GM23338 (cell line): ENCODE measurements at regions not wholly inside any gene's neighbourhood (a gene's known extent, or its start where the extent isn't known, plus 50 kb on each side); places are given as distances from the start of the nearest gene placed in this dataset.

ENCODE experiments used
- ATAC-seq: fragments of 200-7000 bp; cut with Tn5 transposase; 3 replicates; pipeline ENCODE4 v1.9.1; 2020
- DNase-seq: peaks from one replicate; pipeline ENCODE4 v3.0.0-alpha.2; 2015; ENCODE audit warnings: low spot score
- H2AFZ ChIP-seq: fragments of 200-600 bp; sonication (generic); 2 replicates; pipeline ENCODE4 v1.8.0; 2016; ENCODE audit warnings: antibody characterized with exemption, mild to moderate bottlenecking, moderate library complexity
- H3F3A ChIP-seq: fragments of 200-600 bp; sonication (generic); replicated peaks from 2 replicates; pipeline ENCODE4 v1.8.0; 2017; ENCODE audit warnings: antibody characterized with exemption, mixed run types, low read depth
- H3K27ac ChIP-seq: fragments of 200-600 bp; sonication (generic); 2 replicates; pipeline ENCODE4 v1.6.1; 2016; ENCODE audit warnings: low read depth
- H3K27me3 ChIP-seq: fragments of 200-600 bp; sonication (generic); 2 replicates; pipeline ENCODE4 v1.8.0; 2016; ENCODE audit warnings: mild to moderate bottlenecking, mixed run types, moderate library complexity; ENCODE audit not compliant: insufficient read depth
- H3K36me3 ChIP-seq: fragments of 200-600 bp; sonication (generic); 2 replicates; pipeline ENCODE4 v1.8.0; 2016; ENCODE audit warnings: mild to moderate bottlenecking; ENCODE audit not compliant: insufficient read depth
- H3K4me1 ChIP-seq: fragments of 200-600 bp; sonication (generic); 2 replicates; pipeline ENCODE4 v1.8.0; 2016; ENCODE audit warnings: mild to moderate bottlenecking, moderate library complexity; ENCODE audit not compliant: insufficient read depth
- H3K4me2 ChIP-seq: fragments of 200-600 bp; sonication (generic); 2 replicates; pipeline ENCODE4 v1.7.1; 2017; ENCODE audit warnings: mixed run types
- H3K4me3 ChIP-seq: fragments of 200-600 bp; sonication (generic); 2 replicates; pipeline ENCODE4 v1.6.1; 2016; ENCODE audit warnings: mixed run types
- H3K79me2 ChIP-seq: fragments of 200-600 bp; sonication (generic); replicated peaks from 2 replicates; pipeline ENCODE4 v1.8.0; 2017; ENCODE audit warnings: mild to moderate bottlenecking; ENCODE audit not compliant: insufficient read depth
- H3K9me2 ChIP-seq: fragments of 200-600 bp; sonication (generic); 2 replicates; pipeline ENCODE4 v1.8.0; 2017; ENCODE audit not compliant: insufficient read depth
- H4K20me1 ChIP-seq: fragments of 200-600 bp; sonication (generic); replicated peaks from 2 replicates; pipeline ENCODE4 v1.8.0; 2017; ENCODE audit warnings: mild to moderate bottlenecking; ENCODE audit not compliant: insufficient read depth
- H3K27ac Mint-ChIP-seq: 2 replicates; pipeline ENCODE4 v1.8.0; 2020; ENCODE audit warnings: inconsistent platforms, mild to moderate bottlenecking, moderate library complexity, mixed read lengths
- H3K27me3 Mint-ChIP-seq: 3 replicates; pipeline ENCODE4 v1.8.0; 2022; ENCODE audit warnings: low read depth, mild to moderate bottlenecking, moderate library complexity, mixed read lengths, inconsistent platforms; ENCODE audit not compliant: insufficient read depth, poor library complexity
- H3K36me3 Mint-ChIP-seq: 3 replicates; pipeline ENCODE4 v1.8.0; 2021; ENCODE audit warnings: low read depth, mild to moderate bottlenecking, inconsistent platforms, moderate library complexity, mixed read lengths
- H3K4me1 Mint-ChIP-seq: 3 replicates; pipeline ENCODE4 v1.8.0; 2020; ENCODE audit warnings: mild to moderate bottlenecking, inconsistent platforms, mixed read lengths
- H3K4me3 Mint-ChIP-seq: 3 replicates; pipeline ENCODE4 v1.8.0; 2021; ENCODE audit warnings: moderate library complexity, mild to moderate bottlenecking, inconsistent platforms, mixed read lengths
- H3K9me3 Mint-ChIP-seq: 3 replicates; pipeline ENCODE4 v1.8.0; 2020; ENCODE audit warnings: moderate library complexity, mild to moderate bottlenecking, inconsistent platforms, mixed read lengths
- CREB1 ChIP-seq: fragments of 250-450 bp; sonication (Bioruptor Pico); IDR thresholded peaks from 2 replicates; pipeline ENCODE4 v1.5.0; 2020; ENCODE audit warnings: low read depth, mild to moderate bottlenecking, moderate library complexity
- EZH2 ChIP-seq: fragments of 200-600 bp; sonication (generic); IDR thresholded peaks from one replicate; pipeline ENCODE4 v1.8.0; 2017; ENCODE audit warnings: antibody characterized with exemption, mild to moderate bottlenecking, low read depth; ENCODE audit not compliant: unreplicated experiment
- EZH2phosphoT487 ChIP-seq: fragments of 200-600 bp; sonication (generic); IDR thresholded peaks from one replicate; pipeline ENCODE4 v1.8.1; 2018; ENCODE audit warnings: antibody characterized with exemption; ENCODE audit not compliant: unreplicated experiment
- JUNB ChIP-seq: IDR thresholded peaks from one replicate; pipeline ENCODE4 v1.6.1; 2016; ENCODE audit warnings: antibody characterized with exemption; ENCODE audit not compliant: unreplicated experiment
- POLR2AphosphoS5 ChIP-seq: IDR thresholded peaks from 2 replicates; pipeline ENCODE4 v1.6.1; 2016; ENCODE audit warnings: antibody characterized with exemption, low read depth
- REST ChIP-seq: IDR thresholded peaks from one replicate; pipeline ENCODE4 v1.6.1; 2018; ENCODE audit warnings: antibody characterized with exemption; ENCODE audit not compliant: unreplicated experiment
- ZNF114 ChIP-seq: fragments of 250-450 bp; sonication (Bioruptor Pico); IDR thresholded peaks from 2 replicates; pipeline ENCODE4 v1.5.0; 2020; ENCODE audit warnings: mild to moderate bottlenecking, moderate library complexity
- ZNF331 ChIP-seq: fragments of 250-450 bp; sonication (Bioruptor Pico); IDR thresholded peaks from 2 replicates; pipeline ENCODE4 v1.5.0; 2020; ENCODE audit warnings: low read depth, mild to moderate bottlenecking, moderate library complexity
- TF ChIP-seq, protein P1 (sequence below): IDR thresholded peaks from 2 replicates; pipeline ENCODE4 v1.6.1; 2016; ENCODE audit warnings: antibody characterized with exemption

DNA sequence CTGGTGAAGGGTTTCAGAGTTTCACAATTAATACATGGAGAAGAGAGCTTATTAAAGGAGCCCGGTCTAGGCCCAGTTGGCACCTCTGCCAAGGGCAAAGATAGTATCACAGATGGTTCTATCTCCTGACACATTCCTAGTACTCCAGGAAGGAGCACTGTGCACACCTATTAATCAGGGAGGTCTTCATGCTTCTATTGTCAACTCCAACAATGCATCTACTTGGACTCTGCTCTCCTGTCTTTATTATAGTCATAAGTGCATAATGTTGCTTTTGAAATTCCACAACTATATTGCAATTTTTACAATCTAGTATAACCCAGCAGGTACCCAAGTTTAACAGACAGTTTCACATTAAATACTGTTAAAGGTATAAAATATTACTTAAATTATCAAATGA is 174.5 kb upstream of the TSC22D1 start:
- Histone ChIP-seq H2AFZ (no peak overlapping the region), H3K27me3 (no peaks in the 10 kb centered on the region), H3K9me2 (0 out of 2 replicates have a peak, but pooled peaks cover 4% of the 10 kb centered on the region), H3K4me3 (no peak overlapping the region), H3K4me1 (no peaks in the 10 kb centered on the region), H3K27ac (no peak overlapping the region), H3K4me2 (no peak overlapping the region), H3K36me3 (no peaks in the 10 kb centered on the region), H4K20me1 (no peaks in the 10 kb centered on the region), H3K79me2 (no peaks in the 10 kb centered on the region), H3F3A (no peaks in the 10 kb centered on the region)
- no peak for DNase-seq
- peaks cover 2% of the 10 kb centered on the region; the same call in 2 of the 3 replicates for H3K4me1 Mint-ChIP-seq
- no peaks in the 10 kb centered on the region for H3K36me3 Mint-ChIP-seq
- no peak overlapping the region for H3K27ac Mint-ChIP-seq
- H3K27me3 Mint-ChIP-seq = no peaks in the 10 kb centered on the region
- TF ChIP-seq EZH2 = no peak
- TF ChIP-seq REST = no peak
- no peak for TF ChIP-seq EZH2phosphoT487
- TF ChIP-seq POLR2AphosphoS5 = no peak
- TF ChIP-seq ZNF331 (CRISPR knock-in tag) = no peak
- no peak for TF ChIP-seq ZNF114 (CRISPR knock-in tag)
- no peaks in the 10 kb centered on the region for H3K9me3 Mint-ChIP-seq
- ATAC-seq = no peak
- H3K4me3 Mint-ChIP-seq = no peak overlapping the region

GRCh38 chr13:44749906-44750305 is 173.8 kb upstream of the TSC22D1 start:
- Mint-ChIP-seq H3K27me3 (no peaks in the 10 kb centered on the region), H3K27ac (no peak overlapping the region), H3K4me3 (no peak overlapping the region), H3K36me3 (no peaks in the 10 kb centered on the region), H3K4me1 (peaks cover 2% of the 10 kb centered on the region; the same call in 2 of the 3 replicates), H3K9me3 (no peaks in the 10 kb centered on the region)
- no peak overlapping the region for H2AFZ ChIP-seq
- DNase-seq = no peak
- no peaks in the 10 kb centered on the region for H3K79me2 ChIP-seq
- H3K27me3 ChIP-seq = no peaks in the 10 kb centered on the region
- 0 out of 2 replicates have a peak, but pooled peaks cover 4% of the 10 kb centered on the region for H3K9me2 ChIP-seq
- no peak overlapping the region for H3K27ac ChIP-seq
- no peak for ATAC-seq
- TF ChIP-seq, protein P1, sequence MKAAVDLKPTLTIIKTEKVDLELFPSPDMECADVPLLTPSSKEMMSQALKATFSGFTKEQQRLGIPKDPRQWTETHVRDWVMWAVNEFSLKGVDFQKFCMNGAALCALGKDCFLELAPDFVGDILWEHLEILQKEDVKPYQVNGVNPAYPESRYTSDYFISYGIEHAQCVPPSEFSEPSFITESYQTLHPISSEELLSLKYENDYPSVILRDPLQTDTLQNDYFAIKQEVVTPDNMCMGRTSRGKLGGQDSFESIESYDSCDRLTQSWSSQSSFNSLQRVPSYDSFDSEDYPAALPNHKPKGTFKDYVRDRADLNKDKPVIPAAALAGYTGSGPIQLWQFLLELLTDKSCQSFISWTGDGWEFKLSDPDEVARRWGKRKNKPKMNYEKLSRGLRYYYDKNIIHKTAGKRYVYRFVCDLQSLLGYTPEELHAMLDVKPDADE = no peak
- TF ChIP-seq ZNF114 (CRISPR knock-in tag) (no peak), CREB1 (CRISPR knock-in tag) (no peak), ZNF331 (CRISPR knock-in tag) (no peak), JUNB (no peak), POLR2AphosphoS5 (no peak)
- no peaks in the 10 kb centered on the region for H3F3A ChIP-seq
- no peaks in the 10 kb centered on the region for H3K4me1 ChIP-seq
- H4K20me1 ChIP-seq = no peaks in the 10 kb centered on the region
- H3K4me3 ChIP-seq = no peak overlapping the region
- no peak overlapping the region for H3K4me2 ChIP-seq
- H3K36me3 ChIP-seq = no peaks in the 10 kb centered on the region
